Parathyroid adenoma (tissue), 2 donors: ENCODE measurements at regions not wholly inside any gene's neighbourhood (a gene's known extent, or its start where the extent isn't known, plus 50 kb on each side); places are given as distances from the start of the nearest gene placed in this dataset.

ENCODE experiments used
- H2AFZ ChIP-seq: fragments of 300-600 bp; sonication (generic); one replicate; pipeline ENCODE4 v1.7.0; 2017; ENCODE audit warnings: antibody characterized with exemption, mild to moderate bottlenecking
- H3K27ac ChIP-seq: fragments of 300-600 bp; sonication (generic); one replicate; pipeline ENCODE4 v1.7.0; 2017
- H3K27me3 ChIP-seq: fragments of 300-600 bp; sonication (generic); one replicate; pipeline ENCODE4 v1.7.0; 2017; ENCODE audit warnings: low read length; ENCODE audit not compliant: control insufficient read depth, insufficient read depth
- H3K36me3 ChIP-seq: fragments of 300-600 bp; sonication (generic); one replicate; pipeline ENCODE4 v1.7.0; 2017; ENCODE audit warnings: low read length; ENCODE audit not compliant: control insufficient read depth, insufficient read depth
- H3K4me1 ChIP-seq: fragments of 300-600 bp; sonication (generic); one replicate; pipeline ENCODE4 v1.7.0; 2017; ENCODE audit warnings: control low read depth
- H3K4me2 ChIP-seq: fragments of 300-600 bp; sonication (generic); one replicate; pipeline ENCODE4 v1.7.0; 2017; ENCODE audit warnings: low read length
- H3K4me3 ChIP-seq: fragments of 300-600 bp; sonication (generic); one replicate; pipeline ENCODE4 v1.7.0; 2017; ENCODE audit warnings: low read depth, low read length
- H3K79me2 ChIP-seq: fragments of 300-600 bp; sonication (generic); one replicate; pipeline ENCODE4 v1.7.0; 2017; ENCODE audit warnings: control low read depth
- H3K9ac ChIP-seq: fragments of 300-600 bp; sonication (generic); one replicate; pipeline ENCODE4 v1.7.0; 2017; ENCODE audit warnings: mild to moderate bottlenecking
- H3K9me3 ChIP-seq: fragments of 300-600 bp; sonication (generic); one replicate; pipeline ENCODE4 v1.7.0; 2017; ENCODE audit warnings: low read length; ENCODE audit not compliant: control insufficient read depth
- TF ChIP-seq, protein P1 (sequence below): fragments of 300-600 bp; sonication (generic); IDR thresholded peaks from one replicate; pipeline ENCODE4 v1.7.0; 2017; ENCODE audit warnings: antibody characterized with exemption, mild to moderate bottlenecking
- donor health status: primary hyperparathyroidism.

DNA sequence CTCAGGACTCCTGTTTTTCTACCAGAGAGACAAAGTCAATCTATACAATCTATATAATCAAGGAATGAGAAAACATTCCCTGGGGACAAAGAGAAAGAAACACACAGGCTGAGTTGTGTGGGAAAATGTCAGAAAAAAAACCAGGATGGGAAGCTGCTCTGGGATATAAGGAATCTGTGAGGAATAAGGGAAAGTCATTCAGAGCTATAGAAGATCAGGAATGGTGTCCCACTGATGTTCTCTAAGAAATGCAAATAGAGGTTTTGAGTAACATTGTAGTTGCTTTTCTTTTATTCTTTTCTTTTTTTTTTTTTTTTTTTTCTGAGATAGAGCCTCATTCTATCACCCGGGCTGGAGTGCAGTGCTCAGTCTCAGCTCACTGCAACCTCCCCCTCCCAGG is 605.9 kb upstream of the KLF4 start:
- Histone ChIP-seq H3K9ac (no peak overlapping the region), H3K4me3 (no peak overlapping the region), H3K79me2 (no peaks in the 10 kb centered on the region), H3K27ac (no peak overlapping the region), H3K4me2 (no peak overlapping the region), H3K27me3 (no peaks in the 10 kb centered on the region), H3K4me1 (no peaks in the 10 kb centered on the region), H3K9me3 (no peaks in the 10 kb centered on the region), H3K36me3 (no peaks in the 10 kb centered on the region), H2AFZ (no peak overlapping the region)
- TF ChIP-seq, protein P1, sequence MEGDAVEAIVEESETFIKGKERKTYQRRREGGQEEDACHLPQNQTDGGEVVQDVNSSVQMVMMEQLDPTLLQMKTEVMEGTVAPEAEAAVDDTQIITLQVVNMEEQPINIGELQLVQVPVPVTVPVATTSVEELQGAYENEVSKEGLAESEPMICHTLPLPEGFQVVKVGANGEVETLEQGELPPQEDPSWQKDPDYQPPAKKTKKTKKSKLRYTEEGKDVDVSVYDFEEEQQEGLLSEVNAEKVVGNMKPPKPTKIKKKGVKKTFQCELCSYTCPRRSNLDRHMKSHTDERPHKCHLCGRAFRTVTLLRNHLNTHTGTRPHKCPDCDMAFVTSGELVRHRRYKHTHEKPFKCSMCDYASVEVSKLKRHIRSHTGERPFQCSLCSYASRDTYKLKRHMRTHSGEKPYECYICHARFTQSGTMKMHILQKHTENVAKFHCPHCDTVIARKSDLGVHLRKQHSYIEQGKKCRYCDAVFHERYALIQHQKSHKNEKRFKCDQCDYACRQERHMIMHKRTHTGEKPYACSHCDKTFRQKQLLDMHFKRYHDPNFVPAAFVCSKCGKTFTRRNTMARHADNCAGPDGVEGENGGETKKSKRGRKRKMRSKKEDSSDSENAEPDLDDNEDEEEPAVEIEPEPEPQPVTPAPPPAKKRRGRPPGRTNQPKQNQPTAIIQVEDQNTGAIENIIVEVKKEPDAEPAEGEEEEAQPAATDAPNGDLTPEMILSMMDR = no peak

DNA sequence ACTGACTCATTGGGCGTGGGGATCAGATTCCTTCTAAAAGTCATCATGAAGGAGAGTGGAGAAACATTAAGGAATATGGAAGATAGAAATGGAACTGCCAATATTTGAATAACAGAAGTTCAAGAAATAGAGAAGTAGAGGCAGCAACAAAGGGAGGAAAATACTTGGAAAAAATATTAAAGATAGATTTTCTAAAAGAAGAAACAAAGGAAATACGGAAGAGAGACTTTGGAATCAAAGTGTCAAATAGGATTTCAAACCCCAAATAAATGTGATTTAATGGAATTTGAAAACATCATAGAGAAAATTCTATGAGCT is 605.1 kb upstream of the KLF4 start:
- no peak overlapping the region for H3K9ac ChIP-seq
- no peaks in the 10 kb centered on the region for H3K9me3 ChIP-seq
- H3K27ac ChIP-seq = no peak overlapping the region
- H3K4me1 ChIP-seq = no peaks in the 10 kb centered on the region
- no peaks in the 10 kb centered on the region for H3K36me3 ChIP-seq
- no peaks in the 10 kb centered on the region for H3K79me2 ChIP-seq
- no peak overlapping the region for H3K4me3 ChIP-seq
- no peaks in the 10 kb centered on the region for H3K27me3 ChIP-seq
- no peak overlapping the region for H2AFZ ChIP-seq
- TF ChIP-seq, protein P1 = no peak
- H3K4me2 ChIP-seq = no peak overlapping the region

DNA sequence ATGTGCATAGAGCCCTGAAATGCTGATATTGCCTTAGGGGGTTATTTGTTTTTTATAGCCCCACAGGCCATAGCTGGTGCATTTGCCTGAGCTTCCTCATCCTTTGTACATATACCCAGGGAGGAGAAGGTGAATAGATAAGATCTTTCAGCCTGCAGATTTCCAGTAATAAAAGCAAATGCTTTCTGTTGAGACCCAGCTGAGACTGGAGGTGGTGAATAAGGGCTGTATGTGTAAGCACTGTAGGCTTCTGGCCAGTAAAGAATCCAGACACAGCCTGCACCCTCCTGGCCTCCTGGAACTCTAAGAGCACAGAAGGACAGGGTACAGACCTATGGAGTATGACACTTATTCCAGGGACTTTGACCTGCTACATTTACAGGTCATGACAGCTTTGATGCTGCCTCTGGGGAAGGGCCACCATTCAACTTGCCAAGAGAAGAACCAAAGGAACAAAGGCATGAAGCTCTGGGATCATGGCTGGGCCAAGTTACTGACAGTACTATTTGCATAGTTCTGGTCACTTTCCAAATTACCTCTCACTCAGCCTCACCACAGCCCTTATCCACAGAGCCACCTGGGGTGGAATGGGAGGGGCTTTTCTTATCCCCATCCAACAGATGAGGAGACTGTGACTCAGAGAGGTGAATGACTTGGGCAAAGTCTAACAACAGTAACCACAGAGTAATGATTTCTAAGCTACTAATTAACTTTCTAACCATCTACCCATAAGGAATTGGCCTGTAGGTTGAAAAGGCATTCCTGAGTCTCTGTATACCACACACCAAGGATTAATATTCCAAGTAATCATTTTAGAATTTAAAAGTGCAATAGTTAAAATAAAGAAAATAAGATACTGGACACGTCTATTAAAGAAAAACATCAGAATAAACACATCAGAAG is 604.5 kb upstream of the KLF4 start:
- Histone ChIP-seq H3K9me3 (no peaks in the 10 kb centered on the region), H3K4me1 (no peaks in the 10 kb centered on the region), H3K27me3 (no peaks in the 10 kb centered on the region), H3K9ac (no peak overlapping the region), H3K4me3 (no peak overlapping the region), H3K36me3 (no peaks in the 10 kb centered on the region), H2AFZ (no peak overlapping the region), H3K79me2 (no peaks in the 10 kb centered on the region), H3K4me2 (no peak overlapping the region), H3K27ac (no peak overlapping the region)
- TF ChIP-seq, protein P1 = no peak

DNA sequence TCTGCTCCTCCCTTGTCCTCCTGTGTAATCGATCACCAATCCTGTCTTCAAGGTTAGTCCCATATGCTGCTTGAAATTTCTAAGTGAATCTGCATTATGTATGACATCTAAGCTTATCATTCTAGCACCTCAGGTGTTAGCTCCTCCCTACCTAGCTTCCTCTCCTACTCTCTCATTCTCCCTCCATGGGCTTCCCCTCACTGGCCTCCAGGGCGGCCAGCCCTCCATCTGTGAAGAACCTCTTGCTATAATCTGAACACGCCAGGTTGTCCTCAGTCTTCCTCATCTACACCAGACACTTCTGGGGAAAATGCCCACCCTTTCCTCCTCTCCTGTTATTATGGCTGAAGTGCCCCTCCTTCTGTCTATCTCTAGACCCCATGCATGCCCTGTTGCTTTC is 599.3 kb upstream of the KLF4 start:
- H3K79me2 ChIP-seq = no peaks in the 10 kb centered on the region

More for the DNA sequence above, 599.3 kb upstream of the KLF4 start:
- Histone ChIP-seq H3K9me3 (no peaks in the 10 kb centered on the region), H3K4me1 (no peaks in the 10 kb centered on the region), H3K36me3 (no peaks in the 10 kb centered on the region), H3K4me3 (no peak overlapping the region), H3K9ac (no peak overlapping the region), H3K27me3 (no peaks in the 10 kb centered on the region), H2AFZ (no peak overlapping the region), H3K4me2 (no peak overlapping the region), H3K27ac (no peak overlapping the region)
- TF ChIP-seq, protein P1 = no peak
